ENCODE measurements at regions not wholly inside any gene's neighbourhood (a gene's known extent, or its start where the extent isn't known, plus 50 kb on each side); places are given as distances from the start of the nearest gene placed in this dataset.

DNA sequence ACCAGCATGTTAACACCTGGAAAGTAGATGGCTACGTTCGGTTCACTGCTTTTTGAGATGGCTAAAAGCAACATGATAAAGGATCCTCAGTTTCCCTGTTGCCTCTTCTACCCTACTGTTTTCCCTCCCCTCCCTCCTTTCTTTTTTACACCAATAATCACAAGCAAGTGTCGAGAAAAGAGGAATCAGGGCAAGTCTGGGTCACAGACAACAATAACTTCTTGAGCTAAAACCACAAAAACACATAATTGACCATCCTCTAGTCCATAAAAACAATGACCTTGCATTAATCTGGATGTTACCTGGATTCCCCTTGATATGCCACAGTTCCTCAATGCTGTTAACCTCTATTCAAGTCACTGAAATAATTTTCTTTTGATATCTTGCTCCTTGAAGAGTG, 736.6 kb upstream of the GCFC2 start:
- no peak for DNase-seq

DNA sequence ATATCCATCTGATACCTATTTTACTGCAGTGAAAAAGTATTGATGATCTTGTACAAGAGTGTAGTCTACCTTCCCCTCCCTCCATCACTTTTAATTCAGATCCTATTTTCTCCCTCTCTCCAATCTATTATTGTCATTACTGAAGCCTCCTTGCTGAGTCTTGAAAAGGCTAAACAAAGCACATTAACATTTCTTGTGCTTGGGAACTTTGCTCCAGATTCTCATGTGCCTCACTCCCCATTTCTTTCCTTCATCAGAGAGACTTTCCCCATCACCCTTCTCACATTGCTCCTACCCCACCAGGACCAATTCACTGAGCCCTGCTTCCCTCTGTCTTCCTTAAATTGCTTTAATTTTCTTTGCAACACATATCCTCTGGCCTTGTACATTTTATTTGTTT, 736.2 kb upstream of the GCFC2 start:
- no peak for DNase-seq

DNA sequence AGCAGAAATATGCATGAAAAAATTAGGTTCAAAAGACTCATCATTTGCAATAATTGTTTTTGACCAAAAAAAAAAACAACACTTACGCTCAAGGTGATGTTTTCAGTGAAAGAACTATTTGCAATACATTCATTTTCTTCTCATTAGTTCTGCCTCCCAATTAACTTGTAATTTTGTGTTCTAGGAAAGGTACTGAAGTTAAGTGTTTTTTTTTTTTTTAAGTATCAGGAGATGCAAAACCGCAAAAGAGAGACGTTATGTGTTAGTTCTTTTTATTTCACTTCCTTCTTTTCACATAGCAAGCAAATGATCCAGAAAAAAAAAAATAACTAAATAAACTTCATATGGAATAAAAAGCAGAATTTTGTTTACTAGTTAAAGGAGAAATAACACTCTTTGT, 735.2 kb upstream of the GCFC2 start:
- DNase-seq, result no peak

DNA sequence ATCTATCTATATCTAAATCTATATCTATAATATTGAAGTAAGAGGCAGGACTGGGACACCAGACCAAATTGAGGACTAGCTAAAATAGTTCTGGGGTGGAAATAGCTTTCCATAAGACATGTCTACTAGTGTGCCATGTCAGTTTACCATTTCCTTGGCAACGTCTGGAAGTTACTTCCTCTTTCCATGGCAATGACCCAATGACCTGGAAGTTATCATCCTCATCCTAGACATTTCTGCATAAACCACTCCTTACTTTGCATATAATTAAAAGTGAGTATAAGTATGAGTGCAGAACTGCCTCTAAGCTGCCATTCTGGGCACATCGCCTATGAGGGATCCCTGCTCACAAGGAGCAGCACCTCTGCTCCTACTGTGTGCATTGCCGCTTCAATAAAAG, 734.0 kb upstream of the GCFC2 start:
- DNase-seq, result no peak

DNA sequence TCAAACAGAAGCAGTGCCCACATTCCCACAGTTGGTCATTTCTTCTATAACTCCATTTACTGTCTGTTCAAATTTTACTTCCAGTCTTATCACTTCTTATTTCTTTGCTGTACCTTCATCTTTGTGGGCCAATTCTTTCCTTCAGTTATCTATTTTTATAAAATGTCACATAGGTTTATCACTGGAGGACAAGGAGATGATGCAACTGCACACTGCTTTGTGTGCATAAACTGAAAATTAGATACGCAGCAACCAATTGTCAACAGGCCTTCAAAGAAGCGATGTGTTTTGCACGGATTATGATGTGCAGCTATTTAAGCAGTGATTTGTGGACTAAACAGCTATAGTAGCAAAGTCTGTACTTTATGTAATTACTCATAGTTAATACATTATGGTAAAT, 726.8 kb upstream of the GCFC2 start:
- no peak for DNase-seq

DNA sequence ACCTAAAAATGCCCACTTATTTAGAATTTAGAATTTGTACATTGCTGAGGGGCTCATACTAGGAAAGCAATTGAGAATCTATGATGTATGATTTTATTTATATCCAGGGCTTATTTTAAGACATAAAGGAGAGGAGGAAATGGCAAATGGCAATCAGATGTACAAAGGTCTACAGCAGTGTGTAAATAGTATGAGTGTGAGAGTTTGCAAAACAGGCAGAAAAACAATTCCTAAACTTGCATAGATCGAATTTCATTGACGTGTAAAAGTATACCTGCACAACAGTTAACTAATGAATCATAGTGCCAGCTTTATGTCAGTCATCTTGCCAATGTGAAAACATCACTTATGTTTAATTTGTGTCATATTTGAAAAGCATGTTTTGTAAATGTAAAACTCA, 718.7 kb upstream of the GCFC2 start:
- DNase-seq, result no peak

DNA sequence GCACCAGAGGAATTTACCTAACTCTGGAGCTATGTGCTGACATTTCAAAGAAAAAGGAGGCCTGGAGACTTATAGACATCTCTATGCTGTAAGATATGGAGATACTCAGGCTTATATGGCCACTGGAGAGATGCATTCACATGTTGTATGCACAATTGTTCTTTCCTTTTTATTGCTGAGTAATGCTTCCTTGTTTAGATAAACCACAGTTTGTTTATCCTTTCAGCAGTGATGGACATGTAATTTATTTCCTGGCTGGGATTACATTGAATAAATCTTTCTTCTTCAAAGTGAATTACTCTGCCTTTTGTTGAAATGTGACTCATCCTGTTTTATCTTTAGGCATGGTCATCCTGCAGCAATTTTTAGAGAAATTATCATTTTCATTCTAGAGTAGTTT, 716.7 kb upstream of the GCFC2 start:
- DNase-seq, result no peak

DNA sequence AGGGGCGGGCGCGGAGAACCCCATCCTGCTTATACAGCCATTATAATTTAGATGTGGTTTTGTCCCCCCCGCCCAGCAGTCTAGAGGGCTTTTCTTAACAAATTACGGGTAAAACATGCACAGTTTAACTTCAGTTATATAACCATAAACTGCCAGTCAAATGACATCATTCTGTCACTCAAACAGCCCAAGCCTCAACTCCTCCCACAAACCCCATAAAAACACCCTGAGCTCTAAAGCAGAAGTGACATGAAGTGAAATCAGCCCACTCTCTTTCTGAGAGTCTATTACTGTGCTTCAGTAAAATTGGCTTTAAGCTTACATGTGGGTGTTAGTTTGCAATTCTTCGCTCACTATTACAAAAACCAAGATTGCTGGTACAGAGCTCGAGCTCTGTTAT, 705.1 kb upstream of the GCFC2 start:
- DNase-seq, result no peak

DNA sequence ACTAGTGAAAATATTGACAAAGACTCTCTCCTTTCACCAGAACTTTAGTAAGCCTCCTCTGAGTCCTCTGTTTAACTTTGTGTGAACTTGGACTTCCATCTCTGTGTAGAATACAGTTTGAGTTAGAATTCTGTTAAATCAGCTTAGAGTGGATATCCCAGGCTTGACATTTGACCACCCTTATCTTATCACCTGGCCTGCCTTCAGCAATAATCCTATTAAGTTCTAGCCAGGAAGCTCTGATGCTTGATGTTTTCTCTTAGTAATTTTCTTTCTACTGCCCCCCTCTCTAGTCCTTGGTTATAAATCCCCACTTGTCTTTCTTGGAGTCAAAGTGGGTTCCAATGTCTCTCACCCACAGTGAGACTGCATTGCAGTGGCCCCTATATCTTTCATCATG, 702.7 kb upstream of the GCFC2 start:
- no peak for DNase-seq

DNA sequence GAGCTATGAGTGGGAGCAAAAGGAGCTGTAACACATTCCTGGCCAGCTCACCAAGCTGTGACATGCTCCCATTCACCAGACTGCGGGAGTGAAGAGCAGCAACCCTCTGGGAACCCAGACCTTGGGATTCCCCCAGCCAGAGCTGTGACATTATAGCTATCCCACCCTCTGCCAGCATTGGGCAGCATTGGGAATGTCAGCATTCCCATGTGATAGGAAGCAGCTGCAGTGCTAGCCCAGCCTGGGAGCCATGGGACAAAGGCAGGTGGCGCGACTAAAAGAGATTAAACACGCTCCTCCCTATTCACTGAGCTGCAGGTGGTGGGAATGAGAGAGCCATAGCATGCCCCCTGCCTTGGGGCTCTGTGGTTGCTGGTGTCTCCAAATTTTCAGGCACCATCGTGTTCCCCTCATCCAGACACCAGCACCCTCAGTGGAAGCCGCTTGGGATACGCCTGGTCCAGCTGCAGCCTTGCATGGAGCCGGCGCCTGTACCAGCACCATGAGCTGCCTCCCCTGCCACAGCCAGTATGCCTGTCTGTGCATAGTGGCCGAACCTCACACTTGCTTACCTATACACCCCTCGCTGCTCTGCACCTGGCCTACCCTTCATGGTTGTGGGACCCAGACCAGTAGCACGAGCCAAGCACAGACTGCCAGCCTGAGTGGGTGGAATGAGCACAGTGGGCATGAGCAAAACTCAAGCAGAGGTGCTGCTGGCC, 695.6 kb upstream of the GCFC2 start:
- no peak for DNase-seq

DNA sequence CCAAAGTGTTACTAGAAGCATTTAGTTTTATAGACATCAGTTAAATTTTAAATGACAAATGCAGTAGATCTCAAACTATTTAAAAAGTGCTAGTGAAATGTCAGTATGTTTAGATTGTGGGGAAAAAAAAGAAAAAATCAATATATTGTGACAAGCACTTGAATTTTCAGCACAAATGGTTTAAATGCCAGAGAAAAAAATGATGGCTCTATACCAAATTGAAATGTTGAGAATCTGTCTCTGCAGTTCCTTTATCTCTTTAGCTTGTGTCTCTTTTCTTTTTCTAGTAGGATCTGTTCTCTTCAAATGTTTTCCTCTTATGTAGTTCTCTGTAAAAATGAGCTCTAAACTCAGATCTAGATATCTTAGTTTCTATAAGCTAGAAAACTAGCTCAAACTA, 682.6 kb upstream of the GCFC2 start:
- DNase-seq, result no peak

DNA sequence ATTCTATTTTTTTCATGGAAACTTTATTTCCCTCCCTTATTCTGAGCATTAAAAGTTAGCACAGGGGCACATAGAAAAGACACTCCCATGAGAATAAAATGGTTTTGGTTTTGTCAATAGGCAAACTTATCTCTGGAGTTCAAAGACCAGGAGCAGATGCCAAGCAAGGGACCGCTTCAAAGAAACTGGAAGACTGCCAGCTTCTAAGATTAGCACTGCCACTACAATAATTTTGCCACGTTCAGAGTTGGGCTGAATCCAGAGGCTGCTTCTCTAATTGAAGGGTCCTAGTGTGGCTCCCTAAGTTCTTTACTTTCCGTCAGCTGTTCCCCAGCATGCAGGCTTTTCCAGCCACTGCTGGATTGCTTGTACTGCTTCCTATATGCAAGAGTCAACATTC, 681.0 kb upstream of the GCFC2 start:
- DNase-seq, result no peak

DNA sequence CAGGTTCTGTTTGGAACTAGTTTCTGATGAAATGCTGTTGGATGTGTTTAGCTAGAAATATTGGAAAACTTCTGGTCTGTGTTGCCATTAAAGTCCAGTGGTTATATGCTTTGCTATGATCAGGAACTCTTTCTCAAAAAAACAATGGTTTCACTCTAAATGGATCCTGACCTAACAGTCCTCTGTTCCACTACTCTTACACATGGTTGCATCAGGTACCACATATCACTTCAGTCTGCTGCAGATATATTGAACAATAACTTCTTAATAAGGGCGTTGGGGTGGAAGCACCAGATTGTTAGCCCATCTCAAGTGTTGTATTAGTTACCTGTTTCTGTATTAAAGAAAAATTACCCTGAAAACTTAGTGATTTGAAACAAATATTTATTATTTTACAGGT, 676.6 kb upstream of the GCFC2 start:
- DNase-seq, result no peak

DNA sequence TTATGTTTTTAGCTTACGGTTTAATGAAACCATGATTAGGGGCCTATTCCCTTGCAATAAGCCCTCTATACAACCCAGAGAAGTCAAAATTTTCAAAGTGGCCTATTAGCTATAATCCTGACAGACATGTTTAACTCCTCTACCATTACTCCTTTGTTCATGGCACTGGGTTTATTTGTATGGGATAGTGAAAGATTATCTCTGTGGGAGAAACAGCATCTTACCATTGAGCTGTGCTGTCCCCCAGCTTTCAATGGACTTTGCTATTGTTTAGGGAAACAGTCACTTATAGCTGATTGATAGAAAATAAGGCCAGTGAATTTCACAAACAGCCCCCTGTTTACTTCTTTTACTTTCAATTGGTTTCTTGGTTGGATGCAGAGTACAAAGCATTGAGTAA, 675.2 kb upstream of the GCFC2 start:
- no peak for DNase-seq

DNA sequence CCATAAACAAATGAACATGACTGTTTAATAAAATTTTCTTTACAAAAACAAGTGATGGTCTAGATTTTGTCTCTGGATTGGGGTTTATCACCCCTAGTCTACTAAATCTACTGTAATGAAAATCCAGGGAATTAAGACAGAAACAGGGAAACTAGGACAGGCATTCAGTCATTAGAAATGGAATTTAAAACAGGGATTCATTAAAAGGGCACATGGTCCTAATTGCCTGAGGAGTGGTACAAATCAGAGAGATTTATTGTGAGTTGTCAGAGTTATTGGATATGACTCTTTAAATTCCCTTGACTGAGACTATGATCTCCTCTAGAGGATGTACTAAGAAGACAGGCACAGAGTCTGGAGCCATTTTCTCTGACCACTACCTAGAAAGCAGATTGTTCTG, 670.9 kb upstream of the GCFC2 start:
- no peak for DNase-seq

DNA sequence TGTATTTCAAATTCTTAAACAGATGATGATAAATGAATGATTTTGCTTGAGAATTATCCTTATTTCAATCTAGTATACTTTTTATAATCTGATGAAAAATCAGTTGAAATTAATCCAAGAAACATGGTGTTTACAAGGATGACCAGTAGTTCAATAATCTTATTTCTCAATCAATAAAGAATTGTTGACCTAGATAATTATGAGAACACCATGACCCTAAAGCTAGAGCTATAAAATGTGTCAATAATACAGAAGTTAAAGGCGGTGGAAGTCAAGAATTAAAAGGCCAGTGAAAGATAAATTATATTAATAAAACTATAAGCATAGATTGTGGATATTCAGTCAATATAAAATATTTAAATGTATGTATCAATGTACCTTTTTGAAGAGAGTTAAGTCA, 667.4 kb upstream of the GCFC2 start:
- DNase-seq, result no peak

DNA sequence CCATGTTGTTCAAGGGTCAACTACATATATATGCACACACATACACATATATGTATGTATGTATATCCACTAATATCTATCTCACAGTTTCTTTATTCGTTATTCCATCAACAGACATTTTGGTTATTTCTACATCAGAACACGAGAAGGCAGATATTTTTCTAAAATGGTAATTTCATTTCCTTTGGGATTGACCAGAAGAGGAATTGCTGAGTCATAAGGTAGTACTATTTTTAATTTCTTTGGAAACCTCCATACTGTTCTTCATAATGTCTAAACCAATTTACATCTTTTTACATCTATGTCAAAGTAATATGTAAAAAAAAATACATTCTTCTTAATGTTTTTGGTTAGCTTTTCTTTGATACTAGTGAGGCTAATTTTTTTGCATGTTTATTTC, 630.7 kb upstream of the GCFC2 start:
- DNase-seq, result no peak

DNA sequence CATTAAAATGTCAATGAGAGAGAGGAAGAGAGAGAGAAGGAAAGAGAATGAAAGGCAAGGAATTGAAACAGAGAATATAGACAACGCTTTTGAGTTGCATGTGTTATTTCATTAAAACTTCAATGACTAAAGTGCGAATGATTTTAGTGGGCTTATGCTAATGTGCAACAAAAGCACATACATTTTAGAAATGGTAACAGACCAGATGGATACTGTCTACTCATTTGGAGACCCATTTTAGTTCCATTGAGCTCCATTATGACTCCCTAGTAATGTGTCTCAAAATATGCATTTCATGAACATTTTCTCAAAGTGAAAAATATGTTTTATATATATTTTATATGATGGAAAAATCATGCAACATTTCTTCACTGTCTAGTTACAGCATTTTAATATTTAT, 622.2 kb upstream of the GCFC2 start:
- DNase-seq, result no peak

DNA sequence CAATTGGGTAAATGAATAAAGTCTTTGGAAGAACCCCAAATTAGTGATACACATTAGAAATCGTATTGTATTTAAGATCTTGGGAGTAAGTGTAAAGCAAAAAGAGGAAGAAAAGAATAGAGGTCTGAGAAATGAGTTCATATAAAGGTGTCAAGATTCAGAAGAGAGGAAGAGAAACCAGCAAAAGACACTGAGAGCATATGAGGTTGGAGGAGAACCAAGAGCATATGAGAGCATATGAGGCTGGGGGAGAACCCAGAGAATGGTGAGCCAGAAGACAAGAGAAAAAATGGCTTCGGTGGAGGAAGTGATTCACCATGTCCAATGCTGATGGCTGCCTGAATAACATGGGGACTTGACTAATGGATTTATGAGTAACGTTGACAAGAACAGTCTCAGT, 620.1 kb upstream of the GCFC2 start:
- no peak for DNase-seq

DNA sequence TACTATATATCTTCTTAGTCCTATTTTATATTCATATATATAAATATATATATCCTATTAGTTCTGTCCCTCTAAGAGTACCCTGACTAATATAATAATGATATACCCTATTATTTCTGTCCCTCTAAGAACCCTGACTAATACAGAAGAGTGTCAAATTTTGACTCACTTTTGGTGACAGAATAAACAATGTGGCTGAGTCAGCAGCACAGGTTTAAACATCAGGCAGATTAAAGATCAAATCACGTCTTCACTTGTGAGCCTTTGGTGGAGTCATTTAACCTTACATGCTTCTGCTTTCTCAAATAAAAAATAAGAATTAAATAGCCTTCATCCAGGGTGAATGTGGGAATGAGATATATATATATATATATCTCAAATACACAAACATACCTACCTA, 615.9 kb upstream of the GCFC2 start:
- DNase-seq, result no peak

DNA sequence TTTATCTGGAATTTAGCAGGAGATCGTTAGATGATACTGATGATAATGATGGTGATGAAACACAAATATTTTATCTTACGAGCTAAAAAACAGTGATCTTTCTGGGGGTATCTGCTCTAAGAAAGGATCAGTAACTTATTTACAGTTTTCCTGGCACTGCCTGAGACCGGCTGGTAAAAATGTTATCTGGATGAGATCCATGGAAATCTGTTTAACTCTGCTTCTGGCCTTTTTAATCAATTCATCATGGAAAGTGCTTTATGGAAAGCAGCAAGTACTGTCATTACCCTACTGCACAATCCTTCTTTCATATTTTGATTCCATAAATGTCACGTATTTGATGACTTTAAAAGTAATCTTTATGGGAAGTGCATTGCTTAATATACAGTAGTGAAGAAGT, 612.7 kb upstream of the GCFC2 start:
- no peak for DNase-seq

DNA sequence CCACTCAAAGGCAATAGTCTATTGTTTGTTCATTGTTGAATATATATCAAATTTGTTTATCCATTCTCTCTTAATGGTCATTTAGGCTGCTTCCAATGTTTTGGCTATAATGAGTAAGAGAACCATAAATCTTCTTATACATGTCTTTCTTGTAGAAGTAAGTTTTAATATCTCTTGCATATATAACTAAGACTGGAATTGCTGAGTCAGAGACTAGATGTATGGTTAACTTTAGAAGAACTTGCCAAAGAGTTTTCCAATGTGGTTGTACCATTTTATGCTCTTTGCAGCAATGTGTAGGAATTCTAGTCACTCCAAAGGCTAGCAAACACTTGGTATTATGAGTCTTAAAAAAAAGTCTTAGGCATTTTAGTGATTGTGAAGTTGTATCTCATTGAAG, 610.0 kb upstream of the GCFC2 start:
- no peak for DNase-seq

DNA sequence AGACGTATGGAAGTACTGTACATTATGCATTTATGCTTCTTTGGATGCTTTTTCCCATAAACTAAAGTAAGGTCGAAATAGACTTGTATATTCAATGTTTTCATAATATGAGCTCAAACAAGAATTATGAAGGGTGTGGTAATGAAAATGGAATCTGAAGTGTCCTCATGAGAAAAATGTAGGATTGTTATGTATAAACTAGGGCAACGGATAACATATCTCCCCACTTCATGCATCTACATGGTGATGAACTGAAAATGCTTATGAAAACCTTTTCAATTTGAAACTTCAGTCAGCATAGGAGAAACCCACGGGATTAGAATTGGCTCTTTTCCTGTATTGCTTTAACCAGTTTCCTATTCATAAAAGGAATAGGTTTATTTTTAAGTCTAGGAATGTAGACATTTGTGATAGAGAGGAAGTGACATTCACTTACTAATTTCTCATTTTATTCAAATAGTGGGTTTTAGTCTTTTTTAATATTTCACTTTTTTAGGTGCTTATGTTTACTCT, 608.2 kb upstream of the GCFC2 start:
- no peak for DNase-seq

DNA sequence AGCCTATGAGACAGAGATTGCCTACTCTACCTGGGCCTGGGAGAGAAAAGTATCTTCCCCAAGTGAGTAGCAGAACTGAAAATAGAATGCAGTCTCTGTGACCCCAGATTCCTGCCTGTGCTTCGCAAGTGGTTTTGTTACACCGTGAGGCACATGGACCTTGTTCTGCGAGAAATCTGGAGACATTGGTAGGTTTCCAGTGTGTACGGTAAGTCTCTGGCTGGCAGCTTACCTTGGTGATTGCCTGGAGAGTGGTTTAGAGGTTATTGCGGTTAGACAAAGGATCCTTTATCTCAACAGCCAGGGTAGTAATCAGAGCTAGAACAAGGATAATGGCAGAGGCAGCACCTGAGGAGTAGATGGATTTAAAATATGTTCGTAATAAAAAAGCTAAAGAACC, 606.0 kb upstream of the GCFC2 start:
- no peak for DNase-seq

DNA sequence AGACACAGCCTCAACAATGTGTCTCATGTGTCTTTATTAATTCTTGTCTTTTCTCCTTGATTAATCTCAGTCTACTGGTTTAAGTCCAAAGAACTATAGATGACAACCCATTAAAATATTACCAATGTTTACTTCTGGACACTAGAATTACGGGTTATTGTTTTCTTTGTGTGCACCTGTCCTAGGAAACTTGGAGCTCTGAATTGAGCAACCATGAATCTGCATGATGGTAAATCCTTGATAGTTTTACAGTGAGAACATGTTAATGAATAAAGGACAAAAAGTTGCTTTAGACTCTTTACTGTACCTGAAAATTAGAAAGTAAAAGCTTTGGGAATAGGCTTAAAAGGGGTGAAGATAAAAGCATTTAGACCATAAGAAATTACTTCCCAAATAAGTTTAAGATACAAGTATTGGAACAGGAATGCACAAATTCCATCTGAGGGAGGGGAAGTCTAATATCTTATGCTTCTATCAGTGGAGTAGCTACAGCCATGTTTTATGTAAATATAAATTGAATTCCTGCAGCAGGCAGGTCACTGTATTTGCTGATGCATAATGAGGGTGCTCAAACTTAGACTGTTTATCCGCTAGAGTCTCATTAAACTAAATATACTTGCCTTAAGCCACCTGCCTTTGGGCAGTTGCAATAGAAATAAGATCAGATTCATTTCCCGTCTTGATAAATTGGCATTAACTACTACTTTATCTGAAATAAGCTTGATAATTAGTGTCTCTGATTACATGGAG, 603.7 kb upstream of the GCFC2 start:
- DNase-seq, result no peak

Data from DMS153 (cell line).